H9 (cell line): ENCODE measurements at regions not wholly inside any gene's neighbourhood (a gene's known extent, or its start where the extent isn't known, plus 50 kb on each side); places are given as distances from the start of the nearest gene placed in this dataset.

Experiments used
- DNase-seq: peaks from one replicate; pipeline ENCODE4 v3.0.0-alpha.2; 2017
- H2AFZ ChIP-seq: one replicate; pipeline ENCODE4 v1.6.1; 2013; ENCODE audit warnings: mild to moderate bottlenecking, low read length, control low read depth, moderate library complexity
- H2AK5ac ChIP-seq: 2 replicates; pipeline ENCODE4 v1.6.1; 2013; ENCODE audit warnings: low read length, control low read depth, mixed read lengths; ENCODE audit not compliant: insufficient read length
- H2BK120ac ChIP-seq: one replicate; pipeline ENCODE4 v1.6.1; 2013; ENCODE audit warnings: low read depth, mild to moderate bottlenecking, low read length, control low read depth, inconsistent platforms; ENCODE audit not compliant: poor library complexity, severe bottlenecking
- H2BK12ac ChIP-seq: 2 replicates; pipeline ENCODE4 v1.6.1; 2013; ENCODE audit warnings: low read length, control low read depth, mixed read lengths, low read depth; ENCODE audit not compliant: insufficient read length
- H2BK15ac ChIP-seq: 2 replicates; pipeline ENCODE4 v1.6.1; 2013; ENCODE audit warnings: low read depth, low read length, control low read depth
- H2BK20ac ChIP-seq: one replicate; pipeline ENCODE4 v1.6.1; 2013; ENCODE audit warnings: low read depth, mild to moderate bottlenecking, low read length, control low read depth, inconsistent platforms; ENCODE audit not compliant: poor library complexity, severe bottlenecking
- H2BK5ac ChIP-seq: 2 replicates; pipeline ENCODE4 v1.6.1; 2013; ENCODE audit warnings: low read length, control low read depth, mixed read lengths; ENCODE audit not compliant: insufficient read length
- H3K14ac ChIP-seq: 2 replicates; pipeline ENCODE4 v1.6.1; 2013; ENCODE audit warnings: low read length, control low read depth; ENCODE audit not compliant: insufficient read depth
- H3K18ac ChIP-seq: 2 replicates; pipeline ENCODE4 v1.6.1; 2013; ENCODE audit warnings: low read depth, mild to moderate bottlenecking, mixed read lengths, low read length, control low read depth; ENCODE audit not compliant: insufficient read length
- H3K23ac ChIP-seq: 2 replicates; pipeline ENCODE4 v1.6.1; 2013; ENCODE audit warnings: low read length, control low read depth, mixed read lengths, low read depth; ENCODE audit not compliant: insufficient read length
- H3K23me2 ChIP-seq: 2 replicates; pipeline ENCODE4 v1.6.1; 2013; ENCODE audit warnings: low read depth, mild to moderate bottlenecking, mixed read lengths, low read length, control low read depth; ENCODE audit not compliant: insufficient read length, poor library complexity, severe bottlenecking
- H3K27ac ChIP-seq: 2 replicates; pipeline ENCODE4 v1.5.1; 2013; ENCODE audit warnings: low read length, control low read depth, mixed read lengths, low read depth; ENCODE audit not compliant: insufficient read length
- H3K27me3 ChIP-seq: 2 replicates; pipeline ENCODE4 v1.6.1; 2013; ENCODE audit warnings: low read length, control low read depth, inconsistent platforms; ENCODE audit not compliant: insufficient read depth
- H3K4ac ChIP-seq: 2 replicates; pipeline ENCODE4 v1.6.1; 2013; ENCODE audit warnings: low read depth, mild to moderate bottlenecking, control low read depth, inconsistent platforms, low read length, moderate library complexity
- H3K4me1 ChIP-seq: 2 replicates; pipeline ENCODE4 v1.6.1; 2013; ENCODE audit warnings: low read length, control low read depth, inconsistent platforms; ENCODE audit not compliant: insufficient read depth
- H3K4me2 ChIP-seq: 2 replicates; pipeline ENCODE4 v1.6.1; 2013; ENCODE audit warnings: low read length, control low read depth, mixed read lengths; ENCODE audit not compliant: insufficient read length, insufficient read depth
- H3K56ac ChIP-seq: 2 replicates; pipeline ENCODE4 v1.6.1; 2013; ENCODE audit warnings: low read depth, mild to moderate bottlenecking, mixed read lengths, low read length, control low read depth; ENCODE audit not compliant: insufficient read length
- H3K79me1 ChIP-seq: 2 replicates; pipeline ENCODE4 v1.6.1; 2013; ENCODE audit warnings: low read depth, mild to moderate bottlenecking, moderate library complexity, low read length, control low read depth, inconsistent platforms; ENCODE audit not compliant: insufficient read depth, poor library complexity, severe bottlenecking
- H3K79me2 ChIP-seq: 2 replicates; pipeline ENCODE4 v1.6.1; 2013; ENCODE audit warnings: low read length, control low read depth, inconsistent platforms; ENCODE audit not compliant: insufficient read depth
- H3K9ac ChIP-seq: 2 replicates; pipeline ENCODE4 v1.6.1; 2013; ENCODE audit warnings: low read length, control low read depth, mixed read lengths; ENCODE audit not compliant: insufficient read length; ENCODE audit errors: extremely low read depth
- H3K9me3 ChIP-seq: one replicate; pipeline ENCODE4 v1.6.1; 2013; ENCODE audit warnings: low read depth, low read length, inconsistent platforms; ENCODE audit not compliant: control insufficient read depth
- H3T11ph ChIP-seq: one replicate; pipeline ENCODE4 v1.6.1; 2013; ENCODE audit warnings: mild to moderate bottlenecking, low read length, control low read depth, inconsistent platforms
- H4K20me1 ChIP-seq: one replicate; pipeline ENCODE4 v1.6.1; 2013; ENCODE audit not compliant: control insufficient read depth, insufficient read length, insufficient read depth
- H4K5ac ChIP-seq: 2 replicates; pipeline ENCODE4 v1.6.1; 2013; ENCODE audit warnings: low read depth, mild to moderate bottlenecking, mixed read lengths, low read length, control low read depth; ENCODE audit not compliant: insufficient read length
- H4K8ac ChIP-seq: replicated peaks from 2 replicates; pipeline ENCODE4 v1.6.1; 2013; ENCODE audit warnings: low read length, control low read depth, mixed read lengths, low read depth; ENCODE audit not compliant: insufficient read length
- H4K91ac ChIP-seq: 2 replicates; pipeline ENCODE4 v1.6.1; 2013; ENCODE audit warnings: low read depth, mild to moderate bottlenecking, moderate library complexity, mixed read lengths, low read length, control low read depth; ENCODE audit not compliant: insufficient read length
- H3K27ac Mint-ChIP-seq, 3 experiments: 2 replicates in 2 of 3; 3 replicates in 1 of 3; pipeline ENCODE4 v1.8.0; 2020 to 2021; ENCODE audit warnings: mixed read lengths in 3 of 3, mild to moderate bottlenecking in 1 of 3, moderate library complexity in 1 of 3
- H3K27me3 Mint-ChIP-seq: 2 replicates; pipeline ENCODE4 v1.8.0; 2021; ENCODE audit warnings: low read depth, mild to moderate bottlenecking, moderate library complexity, mixed read lengths
- H3K36me3 Mint-ChIP-seq, 3 experiments: 2 replicates in 2 of 3; 3 replicates in 1 of 3; pipeline ENCODE4 v1.8.0; 2020 to 2021; ENCODE audit warnings: low read depth in 3 of 3, mixed read lengths in 3 of 3; ENCODE audit not compliant: insufficient read depth in 1 of 3
- H3K4me1 Mint-ChIP-seq, 2 experiments: 2 replicates each; pipeline ENCODE4 v1.8.0; 2020; ENCODE audit warnings: mixed read lengths in 2 of 2
- H3K4me3 Mint-ChIP-seq, 2 experiments: 2 replicates in 1 of 2; 3 replicates in 1 of 2; pipeline ENCODE4 v1.8.0; 2020 to 2021; ENCODE audit warnings: mild to moderate bottlenecking in 2 of 2, mixed read lengths in 2 of 2, moderate library complexity in 1 of 2
- H3K9me3 Mint-ChIP-seq, 2 experiments: 2 replicates in 1 of 2; 3 replicates in 1 of 2; pipeline ENCODE4 v1.8.0; 2020; ENCODE audit warnings: mild to moderate bottlenecking in 2 of 2, mixed read lengths in 2 of 2, moderate library complexity in 1 of 2
- WGBS: extraction: QIAGEN DNeasy Blood & Tissue Kit; methylation state at CpG from one replicate; pipeline ENCODE4 v1.1.7; 2013; ENCODE audit warnings: missing lambda C conversion rate, low lambda C conversion rate, mixed read lengths; ENCODE audit not compliant: insufficient read length; ENCODE audit errors: extremely low coverage; 5-methylcytosine and 5-hydroxymethylcytosine counted together
- TF ChIP-seq, protein P1 (sequence below): fragments of 200-600 bp; sonication (generic); conservative IDR thresholded peaks from 3 replicates; pipeline ENCODE4 v1.8.0; 2021; ENCODE audit warnings: antibody characterized with exemption, mild to moderate bottlenecking

DNA sequence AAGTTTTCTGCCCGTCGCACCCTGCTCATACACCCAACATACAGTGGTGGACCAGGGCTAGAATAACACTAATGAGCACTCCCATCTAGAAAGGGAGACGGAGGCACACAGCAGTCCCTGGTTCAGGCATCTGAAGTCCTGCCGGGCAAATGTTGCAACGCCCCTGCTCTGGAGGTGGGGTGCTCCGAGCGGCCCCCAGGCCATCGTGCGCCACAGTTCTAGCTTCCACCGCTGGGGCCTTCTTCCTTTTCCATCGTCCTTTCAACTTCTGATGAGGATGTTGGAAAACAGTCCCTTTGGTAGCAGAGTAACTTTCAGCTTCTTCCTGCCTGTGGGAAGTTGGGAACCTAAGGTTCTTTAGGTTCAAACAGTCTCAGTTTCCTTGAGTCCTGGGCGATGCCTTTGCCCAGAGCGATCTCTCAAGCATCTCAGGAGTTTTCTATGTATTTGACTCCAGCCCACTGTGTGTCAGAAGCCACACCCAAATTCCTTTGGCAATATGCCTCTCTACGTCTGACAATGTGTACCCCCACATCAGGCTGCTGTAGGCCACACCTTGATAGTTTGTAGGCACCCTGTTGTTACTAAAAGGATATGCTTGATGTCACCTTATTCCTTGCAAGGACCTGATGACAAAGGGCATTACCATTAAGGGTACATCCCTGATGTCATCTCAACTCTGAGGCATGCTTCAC lies 258.8 kb downstream of the GLI2 start:
- Histone ChIP-seq H3K23me2 (no peaks in the 10 kb centered on the region), H2BK5ac (no peak overlapping the region), H3K14ac (no peak overlapping the region), H3K27ac (no peak overlapping the region), H2AK5ac (no peak overlapping the region), H3K9me3 (no peaks in the 10 kb centered on the region), H3K23ac (no peak overlapping the region), H4K8ac (no peak overlapping the region), H4K5ac (no peak overlapping the region), H3K56ac (no peak overlapping the region), H4K91ac (no peak overlapping the region), H3K27me3 (no peaks in the 10 kb centered on the region), H3K4ac (no peak overlapping the region), H2BK120ac (no peak overlapping the region), H3K9ac (no peak overlapping the region), H3K79me2 (no peaks in the 10 kb centered on the region), H3T11ph (no peak overlapping the region), H2BK20ac (no peak overlapping the region), H4K20me1 (peaks cover 2% of the 10 kb centered on the region), H3K18ac (no peak overlapping the region), H3K4me1 (no peaks in the 10 kb centered on the region), H2BK12ac (no peak overlapping the region), H2AFZ (no peak overlapping the region), H3K4me2 (no peak overlapping the region), H3K79me1 (no peaks in the 10 kb centered on the region), H2BK15ac (no peak overlapping the region)
- TF ChIP-seq, protein P1, sequence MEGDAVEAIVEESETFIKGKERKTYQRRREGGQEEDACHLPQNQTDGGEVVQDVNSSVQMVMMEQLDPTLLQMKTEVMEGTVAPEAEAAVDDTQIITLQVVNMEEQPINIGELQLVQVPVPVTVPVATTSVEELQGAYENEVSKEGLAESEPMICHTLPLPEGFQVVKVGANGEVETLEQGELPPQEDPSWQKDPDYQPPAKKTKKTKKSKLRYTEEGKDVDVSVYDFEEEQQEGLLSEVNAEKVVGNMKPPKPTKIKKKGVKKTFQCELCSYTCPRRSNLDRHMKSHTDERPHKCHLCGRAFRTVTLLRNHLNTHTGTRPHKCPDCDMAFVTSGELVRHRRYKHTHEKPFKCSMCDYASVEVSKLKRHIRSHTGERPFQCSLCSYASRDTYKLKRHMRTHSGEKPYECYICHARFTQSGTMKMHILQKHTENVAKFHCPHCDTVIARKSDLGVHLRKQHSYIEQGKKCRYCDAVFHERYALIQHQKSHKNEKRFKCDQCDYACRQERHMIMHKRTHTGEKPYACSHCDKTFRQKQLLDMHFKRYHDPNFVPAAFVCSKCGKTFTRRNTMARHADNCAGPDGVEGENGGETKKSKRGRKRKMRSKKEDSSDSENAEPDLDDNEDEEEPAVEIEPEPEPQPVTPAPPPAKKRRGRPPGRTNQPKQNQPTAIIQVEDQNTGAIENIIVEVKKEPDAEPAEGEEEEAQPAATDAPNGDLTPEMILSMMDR: no peak
- DNase-seq: no peak
- Mint-ChIP-seq H3K27ac (no peak overlapping the region; a peak in 1 of 7 replicates), H3K9me3 (no peaks in the 10 kb centered on the region), H3K4me1 (no peaks in the 10 kb centered on the region; a peak in 1 of 4 replicates), H3K27me3 (peaks cover 18% of the 10 kb centered on the region), H3K36me3 (peaks cover 10 to 24% (median 23%) of the 10 kb centered on the region in 3 experiments), H3K4me3 (no peak overlapping the region)
- no CpG with 5 or more reads among the region's 14 CpGs for WGBS
